GM12874 (cell line): ENCODE measurements at regions not wholly inside any gene's neighbourhood (a gene's known extent, or its start where the extent isn't known, plus 50 kb on each side); places are given as distances from the start of the nearest gene placed in this dataset.
A peak's percentile ranks its signal among the peaks of the same experiment; 100 is the strongest.

ENCODE experiments used
- TF ChIP-seq, protein P1 (sequence below): IDR thresholded peaks from 2 replicates; pipeline ENCODE4 v1.5.1; 2011; ENCODE audit warnings: low read depth, mild to moderate bottlenecking, control low read depth, low read length, moderate library complexity; ENCODE audit not compliant: insufficient read depth

DNA sequence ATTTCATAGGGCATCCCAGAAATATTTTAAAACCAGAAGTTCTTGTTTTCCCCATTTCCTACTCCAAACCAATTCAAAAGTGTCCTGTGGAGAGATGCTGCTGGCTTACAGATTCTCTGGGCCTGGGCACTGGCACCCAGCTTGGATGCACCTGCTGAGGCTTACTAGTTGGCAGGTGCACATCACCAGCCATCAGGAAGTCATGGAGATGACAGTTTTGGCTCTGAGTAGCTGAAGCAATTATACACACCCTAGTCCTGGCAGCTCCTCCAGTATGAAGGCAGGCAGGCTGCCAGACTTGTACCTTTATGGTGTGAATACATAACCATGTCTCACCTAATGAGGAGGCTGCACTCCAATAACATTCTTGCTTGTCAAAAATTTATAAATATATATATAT, 276.6 kb upstream of the GHITM start:
- TF ChIP-seq, protein P1, sequence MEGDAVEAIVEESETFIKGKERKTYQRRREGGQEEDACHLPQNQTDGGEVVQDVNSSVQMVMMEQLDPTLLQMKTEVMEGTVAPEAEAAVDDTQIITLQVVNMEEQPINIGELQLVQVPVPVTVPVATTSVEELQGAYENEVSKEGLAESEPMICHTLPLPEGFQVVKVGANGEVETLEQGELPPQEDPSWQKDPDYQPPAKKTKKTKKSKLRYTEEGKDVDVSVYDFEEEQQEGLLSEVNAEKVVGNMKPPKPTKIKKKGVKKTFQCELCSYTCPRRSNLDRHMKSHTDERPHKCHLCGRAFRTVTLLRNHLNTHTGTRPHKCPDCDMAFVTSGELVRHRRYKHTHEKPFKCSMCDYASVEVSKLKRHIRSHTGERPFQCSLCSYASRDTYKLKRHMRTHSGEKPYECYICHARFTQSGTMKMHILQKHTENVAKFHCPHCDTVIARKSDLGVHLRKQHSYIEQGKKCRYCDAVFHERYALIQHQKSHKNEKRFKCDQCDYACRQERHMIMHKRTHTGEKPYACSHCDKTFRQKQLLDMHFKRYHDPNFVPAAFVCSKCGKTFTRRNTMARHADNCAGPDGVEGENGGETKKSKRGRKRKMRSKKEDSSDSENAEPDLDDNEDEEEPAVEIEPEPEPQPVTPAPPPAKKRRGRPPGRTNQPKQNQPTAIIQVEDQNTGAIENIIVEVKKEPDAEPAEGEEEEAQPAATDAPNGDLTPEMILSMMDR = no peak

DNA sequence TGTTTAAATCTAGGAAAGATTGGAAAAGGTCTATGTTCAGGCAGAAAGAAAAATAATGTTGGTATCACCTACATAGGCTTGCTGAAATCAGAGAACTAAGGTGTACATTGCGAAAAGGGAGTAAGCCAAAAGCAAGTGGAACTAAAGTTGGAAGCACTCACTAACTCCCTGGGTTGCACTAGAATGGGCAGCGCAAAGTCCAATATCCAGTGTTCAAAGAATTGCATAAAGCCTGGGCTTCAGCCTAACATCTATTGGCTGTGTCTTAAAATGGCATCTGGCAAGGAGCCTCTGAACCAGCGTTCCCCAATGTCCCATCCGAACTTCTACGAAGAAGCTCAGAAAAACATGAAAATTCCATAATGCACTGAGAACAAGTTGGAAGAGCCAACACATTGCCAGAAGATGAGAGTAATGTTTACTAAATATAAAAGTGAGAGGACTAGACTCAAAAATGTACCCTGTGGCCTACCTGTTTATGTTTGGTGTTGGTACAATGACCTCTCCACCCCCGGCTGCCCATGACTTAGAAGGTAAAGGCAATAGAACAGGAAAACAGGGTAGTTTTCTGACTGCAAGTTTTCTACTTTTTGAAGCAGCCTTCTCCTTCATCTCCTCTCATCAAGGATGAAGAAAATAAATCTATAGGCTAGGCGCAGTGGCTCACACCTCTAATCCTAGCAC, 275.9 kb upstream of the GHITM start:
- TF ChIP-seq, protein P1 = no peak

DNA sequence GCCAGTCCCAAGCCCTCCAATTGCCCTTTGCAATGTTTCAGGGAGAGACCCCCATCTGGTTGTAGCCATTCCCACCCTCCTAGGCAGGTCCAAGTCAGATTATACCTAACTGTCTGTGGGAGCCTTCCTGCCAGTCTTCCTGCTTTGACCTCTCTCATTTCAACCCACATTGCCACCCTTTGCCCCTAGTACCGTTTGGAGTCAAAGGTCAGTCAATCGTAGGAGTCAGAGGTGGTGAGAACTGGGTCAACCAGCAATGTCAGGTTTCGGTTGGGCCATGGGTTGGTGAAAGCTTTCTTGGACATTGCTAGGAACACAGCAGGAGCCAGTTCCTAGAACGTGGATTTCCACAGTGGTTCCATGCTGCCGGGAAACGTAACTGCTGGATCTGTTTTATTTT, 269.4 kb upstream of the GHITM start:
- TF ChIP-seq, protein P1 = no peak

DNA sequence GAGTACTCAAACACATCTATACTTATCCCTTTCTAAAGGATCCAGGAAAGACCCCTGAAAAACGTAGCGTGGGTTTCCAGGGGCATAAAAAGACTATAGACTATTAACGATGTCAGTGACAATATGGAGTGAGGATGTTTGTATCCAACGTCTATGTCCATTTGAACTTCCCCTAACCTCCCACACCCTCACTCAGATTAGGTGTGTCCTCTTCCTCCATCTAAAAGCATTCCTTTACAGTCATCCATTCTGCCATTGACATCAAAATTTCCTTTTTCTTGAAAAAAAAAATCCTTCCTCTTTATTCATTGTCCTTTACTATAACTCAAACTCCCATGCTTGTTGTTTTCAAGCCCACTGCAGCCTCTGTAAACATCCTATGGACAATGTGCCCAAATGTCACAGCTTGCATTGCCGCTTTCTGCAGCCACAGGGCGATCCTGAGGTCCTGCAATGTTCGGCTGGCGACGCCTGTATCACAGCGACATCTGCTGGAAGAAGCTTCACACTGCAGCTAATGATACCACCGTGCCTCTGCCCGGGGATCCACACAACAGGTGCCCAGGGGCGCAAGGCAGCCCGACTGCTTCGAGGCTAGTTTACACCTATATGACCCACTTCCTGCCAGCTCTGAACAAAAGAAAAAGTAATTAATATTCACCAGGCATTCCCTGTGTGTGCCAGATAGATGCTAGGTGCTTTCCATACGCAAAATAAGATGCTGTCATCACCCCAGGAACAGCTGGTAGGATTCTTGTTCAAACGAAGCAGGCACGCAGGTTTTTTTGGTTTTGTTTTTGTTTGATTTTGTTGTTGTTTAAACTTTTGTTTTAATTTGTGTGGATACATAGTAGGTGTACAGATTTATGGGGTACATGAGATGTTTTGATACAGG, 267.9 kb upstream of the GHITM start:
- TF ChIP-seq, protein P1 = peak; percentile 94

DNA sequence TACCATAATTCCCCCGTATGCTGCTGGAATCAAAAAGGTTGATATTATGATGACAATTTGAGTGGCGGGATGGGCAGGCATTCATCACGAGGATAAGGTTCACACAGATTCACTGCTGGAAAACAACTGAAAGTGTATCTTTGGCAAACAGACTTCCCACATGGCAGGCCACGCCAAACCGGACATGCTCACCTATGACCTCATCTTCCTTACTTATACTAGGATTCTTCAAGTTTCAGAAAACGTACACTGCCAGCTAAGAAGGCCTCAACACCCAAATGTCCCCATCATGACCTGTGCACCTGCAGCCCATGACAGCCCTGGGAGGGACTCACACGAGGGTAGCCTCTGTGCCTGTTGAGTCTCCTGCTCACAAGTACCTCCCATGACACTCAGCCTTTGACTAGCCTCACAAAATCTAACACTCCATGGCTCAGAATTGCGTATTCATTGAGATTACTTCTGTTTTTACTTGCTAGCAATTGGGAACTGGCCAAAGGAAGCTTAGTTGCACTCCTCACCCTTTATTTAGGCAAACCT, 259.0 kb upstream of the GHITM start:
- TF ChIP-seq, protein P1 = no peak

DNA sequence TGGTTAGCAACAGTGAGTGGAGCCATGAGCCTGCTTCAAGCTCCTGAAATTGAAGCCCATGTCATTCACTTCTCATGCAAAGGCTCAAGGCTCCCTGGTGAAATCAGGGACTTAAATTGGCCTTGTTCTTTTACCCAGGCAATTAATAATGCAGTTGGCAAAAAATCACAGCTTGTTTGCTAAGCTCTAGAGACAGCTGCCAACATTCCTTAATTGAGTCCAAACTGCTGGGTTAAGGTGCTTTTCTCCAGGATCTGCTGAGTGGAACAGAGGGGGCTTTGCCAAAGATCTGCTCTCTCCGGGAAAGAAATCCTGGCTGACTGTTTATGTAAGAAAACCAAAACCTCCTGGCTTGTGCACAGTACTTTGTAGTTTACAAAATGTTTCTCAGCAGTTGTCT, 257.6 kb upstream of the GHITM start:
- TF ChIP-seq, protein P1 = no peak

DNA sequence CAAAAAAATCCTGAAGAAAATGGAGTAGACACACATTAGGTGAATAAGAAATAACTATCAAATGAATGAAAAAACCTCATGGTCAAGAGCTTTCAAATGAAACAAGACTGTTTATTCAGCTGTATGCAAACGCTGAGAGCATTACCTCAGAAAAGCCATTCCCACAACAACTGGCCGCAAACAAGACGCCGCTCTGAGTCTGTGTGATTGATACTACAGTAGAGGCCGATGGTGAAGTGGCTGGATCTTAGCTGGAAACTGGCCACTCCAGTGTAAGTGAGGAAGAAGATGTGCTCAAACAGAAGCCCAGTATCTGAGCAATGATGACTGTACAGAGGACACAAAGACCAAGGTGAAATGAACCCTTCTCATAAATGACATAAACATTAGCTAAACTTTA, 252.4 kb upstream of the GHITM start:
- TF ChIP-seq, protein P1 = no peak
